GM21526 (cell line): ENCODE measurements at regions not wholly inside any gene's neighbourhood (a gene's known extent, or its start where the extent isn't known, plus 50 kb on each side); places are given as distances from the start of the nearest gene placed in this dataset.
"Not testable (repeated sequence)": the region's sequence is repeated elsewhere in the genome, so short reads cannot be mapped to it uniquely, and the experiment has no call there.

Source experiments
- ATAC-seq: cut with Tn5 transposase; IDR thresholded peaks from one replicate; pipeline ENCODE4 v1.9.1; 2021; ENCODE audit warnings: moderate library complexity; ENCODE audit not compliant: unreplicated experiment, low FRiP score

- no peak for ATAC-seq
These were observed 312.0 kb downstream of the IRS1 start for GRCh38 chr2:226487573-226487972.

- ATAC-seq: no peak
These were observed 315.6 kb downstream of the IRS1 start for GRCh38 chr2:226483745-226484619.

- no peak for ATAC-seq
These were observed 316.5 kb downstream of the IRS1 start for GRCh38 chr2:226483143-226483542.

- no peak for ATAC-seq
These were observed 321.4 kb downstream of the IRS1 start for GRCh38 chr2:226478109-226478809.

- ATAC-seq: no peak
These were observed 322.2 kb downstream of the IRS1 start for GRCh38 chr2:226477221-226478108.

- ATAC-seq: no peak
These were observed 324.0 kb downstream of the IRS1 start for GRCh38 chr2:226475650-226476049.

- ATAC-seq: no peak
These were observed 325.5 kb downstream of the IRS1 start for GRCh38 chr2:226474131-226474530.

GRCh38 chr2:226471987-226472470, 327.6 kb downstream of the IRS1 start:
- ATAC-seq: no peak

- no peak for ATAC-seq
These were observed 332.0 kb downstream of the IRS1 start for GRCh38 chr2:226467633-226468032.

GRCh38 chr2:226467221-226467620, 332.4 kb downstream of the IRS1 start:
- no peak for ATAC-seq

GRCh38 chr2:226466589-226466988, 333.0 kb downstream of the IRS1 start:
- ATAC-seq: no peak

- ATAC-seq: no peak
These were observed 333.5 kb downstream of the IRS1 start for GRCh38 chr2:226466124-226466523.

GRCh38 chr2:226464380-226464779, 335.2 kb downstream of the IRS1 start:
- ATAC-seq: no peak

GRCh38 chr2:226463154-226463553, 336.5 kb downstream of the IRS1 start:
- ATAC-seq: no peak

GRCh38 chr2:226461981-226462380, 337.6 kb downstream of the IRS1 start:
- ATAC-seq: no peak

GRCh38 chr2:226456144-226456543, 343.5 kb downstream of the IRS1 start:
- not testable (repeated sequence) for ATAC-seq

GRCh38 chr2:226452768-226453167, 346.9 kb downstream of the IRS1 start:
- ATAC-seq: no peak

- no peak for ATAC-seq
These were observed 348.1 kb downstream of the IRS1 start for GRCh38 chr2:226451486-226451885.

GRCh38 chr2:226450141-226450540, 349.5 kb downstream of the IRS1 start:
- ATAC-seq: no peak
